ENCODE measurements at regions not wholly inside any gene's neighbourhood (a gene's known extent, or its start where the extent isn't known, plus 50 kb on each side); places are given as distances from the start of the nearest gene placed in this dataset.
"Not testable (repeated sequence)": the region's sequence is repeated elsewhere in the genome, so short reads cannot be mapped to it uniquely, and the experiment has no call there.

DNA sequence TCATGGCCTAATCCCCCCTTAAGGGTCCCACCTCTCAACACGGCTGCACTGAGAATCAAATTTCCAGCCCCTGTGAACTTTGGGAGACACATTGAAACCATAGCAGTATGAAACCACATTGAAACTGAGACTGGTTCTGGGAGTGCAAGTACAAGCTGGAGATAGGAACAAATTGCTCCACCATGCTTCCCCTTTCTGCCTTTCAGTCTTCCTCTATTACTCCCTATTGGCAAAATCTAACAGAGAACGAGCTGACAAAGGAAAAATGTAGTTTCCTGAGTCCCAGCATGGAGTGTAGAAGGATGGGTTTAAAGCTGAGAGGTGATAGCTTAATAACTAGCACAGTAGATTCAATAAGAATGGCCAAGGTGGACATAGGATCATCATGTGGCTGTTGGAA is 161.7 kb upstream of the RPL34 start:
- TF ChIP-seq POLR2A (IDR thresholded peaks at IDR 0.05; ENCODE audit: low read depth, low read length) = no peak
- DNase-seq (ENCODE audit: insufficient read length, low spot score) (no peak), FAIRE-seq (no peak)

GRCh38 chr4:108454227-108454626 is 166.1 kb upstream of the RPL34 start:
- FAIRE-seq (no peak), DNase-seq (ENCODE audit: insufficient read length, low spot score) (no peak)
- no peak for TF ChIP-seq POLR2A (IDR thresholded peaks at IDR 0.05; ENCODE audit: low read depth, low read length)

DNA sequence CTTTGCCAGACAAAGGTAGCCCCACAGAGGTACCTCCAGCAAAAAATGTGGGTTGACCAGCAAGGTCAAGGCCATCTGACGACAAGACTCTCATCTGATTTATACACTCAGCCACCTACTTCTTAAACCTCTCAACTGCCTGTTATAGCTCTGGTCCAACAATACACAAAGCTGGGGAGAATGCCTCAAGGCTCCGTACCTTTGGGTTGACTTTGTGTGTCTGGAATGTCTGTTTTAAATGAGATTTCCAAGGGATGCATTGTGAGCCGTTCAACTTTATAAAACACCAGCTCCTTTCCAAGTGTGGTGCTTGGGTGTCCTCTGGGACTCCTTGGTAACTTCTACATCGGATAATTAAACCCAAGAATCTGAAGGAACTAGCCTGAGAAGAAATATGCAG is 167.0 kb upstream of the RPL34 start:
- DNase-seq (ENCODE audit: insufficient read length, low spot score) (no peak), FAIRE-seq (no peak)
- no peak for TF ChIP-seq POLR2A (IDR thresholded peaks at IDR 0.05; ENCODE audit: low read depth, low read length)

- no peak for TF ChIP-seq POLR2A (IDR thresholded peaks at IDR 0.05; ENCODE audit: low read depth, low read length)
- no peak for DNase-seq (ENCODE audit: insufficient read length, low spot score)
- no peak for FAIRE-seq
Measured at GRCh38 chr4:108450236-108450898, 170.0 kb upstream of the RPL34 start.

- FAIRE-seq (no peak), DNase-seq (ENCODE audit: insufficient read length, low spot score) (no peak)
- TF ChIP-seq POLR2A (IDR thresholded peaks at IDR 0.05; ENCODE audit: low read depth, low read length) = no peak
Measured at GRCh38 chr4:108449129-108449528, 171.2 kb upstream of the RPL34 start.

GRCh38 chr4:108446556-108446955 is 173.8 kb upstream of the RPL34 start:
- no peak for TF ChIP-seq POLR2A (IDR thresholded peaks at IDR 0.05; ENCODE audit: low read depth, low read length)
- DNase-seq (ENCODE audit: insufficient read length, low spot score) (no peak), FAIRE-seq (no peak)

DNA sequence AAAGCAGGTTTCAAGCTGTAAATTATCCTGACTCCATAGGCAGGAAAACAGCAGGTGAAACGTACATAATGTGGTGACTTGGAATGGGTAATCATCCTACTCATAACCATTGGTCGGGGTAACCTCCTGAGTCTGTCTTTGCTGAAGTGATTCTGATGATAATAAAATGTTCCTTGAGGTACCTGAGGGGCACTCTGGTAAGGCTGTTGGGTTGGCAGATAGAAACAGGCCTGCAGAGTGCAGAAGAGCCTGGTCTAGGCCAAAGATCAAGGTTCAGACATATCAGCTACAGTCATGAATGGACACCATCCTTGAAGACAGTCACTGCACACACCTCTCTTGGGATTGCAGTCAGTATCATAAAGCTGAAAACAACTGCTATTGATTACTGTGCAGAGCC is 174.7 kb upstream of the RPL34 start:
- no peak for FAIRE-seq
- DNase-seq (ENCODE audit: insufficient read length, low spot score) = no peak

GRCh38 chr4:108443585-108443984 is 176.8 kb upstream of the RPL34 start:
- DNase-seq (ENCODE audit: insufficient read length, low spot score) (no peak), FAIRE-seq (no peak)
- TF ChIP-seq POLR2A (IDR thresholded peaks at IDR 0.05; ENCODE audit: low read depth, low read length) = no peak

More for the DNA sequence above, 174.7 kb upstream of the RPL34 start:
- TF ChIP-seq POLR2A (IDR thresholded peaks at IDR 0.05; ENCODE audit: low read depth, low read length) = no peak

DNA sequence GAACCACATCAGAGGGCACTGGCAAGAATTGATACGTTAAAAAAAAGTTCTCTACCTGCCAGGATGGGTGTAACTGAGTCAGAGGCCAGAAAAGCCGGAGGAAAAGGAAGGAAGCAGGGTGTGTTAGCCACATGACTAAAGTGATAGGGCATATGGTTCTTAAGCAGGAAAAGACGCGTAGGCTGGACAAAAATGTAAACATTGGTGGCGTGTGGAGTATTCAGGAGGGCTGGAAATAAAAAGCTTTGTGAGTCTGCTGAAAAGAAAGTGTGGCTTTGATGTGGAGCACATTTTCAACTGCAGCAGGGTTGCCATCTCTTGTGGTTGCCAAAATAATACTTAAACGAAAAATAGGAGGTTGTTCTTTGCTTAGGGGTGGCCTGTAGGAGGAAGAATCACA is 186.5 kb upstream of the RPL34 start:
- FAIRE-seq (no peak), DNase-seq (ENCODE audit: insufficient read length, low spot score) (no peak)
- TF ChIP-seq POLR2A (IDR thresholded peaks at IDR 0.05; ENCODE audit: low read depth, low read length) = no peak

DNA sequence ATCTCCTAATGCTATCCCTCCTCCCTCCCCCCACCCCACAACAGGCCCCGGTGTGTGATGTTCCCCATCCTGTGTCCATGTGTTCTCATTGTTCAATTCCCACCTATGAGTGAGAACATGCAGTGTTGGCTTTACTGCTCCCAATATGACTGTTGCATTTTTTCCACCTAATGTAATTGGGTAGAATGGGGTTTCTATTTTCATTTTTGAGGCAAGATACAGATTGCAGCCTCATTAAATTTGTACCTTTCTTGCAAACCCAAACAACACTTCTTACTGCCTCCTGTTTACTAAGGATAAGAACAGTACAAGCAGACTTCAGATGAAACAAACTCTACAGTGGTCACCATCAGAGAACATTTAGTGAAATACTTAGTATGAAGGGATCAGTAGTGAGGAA is 187.0 kb upstream of the RPL34 start:
- DNase-seq (ENCODE audit: insufficient read length, low spot score) = not testable (repeated sequence)

DNA sequence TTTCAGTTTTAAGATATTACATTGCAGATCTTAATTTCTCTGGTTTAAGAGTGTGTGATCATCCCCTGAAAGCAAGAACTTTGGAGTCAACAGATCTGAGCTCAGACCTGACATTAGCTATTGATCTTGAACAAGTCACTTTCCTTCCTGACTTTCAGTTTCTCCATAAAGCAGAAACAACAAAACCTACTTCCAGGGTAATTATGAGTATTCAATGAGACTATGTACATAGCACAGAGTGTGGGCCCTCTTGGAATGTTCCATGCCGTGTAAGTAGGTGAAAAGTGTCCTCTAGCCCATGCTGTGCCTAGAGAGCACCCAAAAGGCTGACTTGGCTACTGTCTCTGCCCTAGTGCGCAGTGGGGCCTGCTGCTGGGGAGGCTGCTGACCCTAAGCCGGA is 188.0 kb upstream of the RPL34 start:
- no peak for TF ChIP-seq POLR2A (IDR thresholded peaks at IDR 0.05; ENCODE audit: low read depth, low read length)
- FAIRE-seq = no peak
- no peak for DNase-seq (ENCODE audit: insufficient read length, low spot score)

More for the DNA sequence above, 187.0 kb upstream of the RPL34 start:
- not testable (repeated sequence) for FAIRE-seq

GRCh38 chr4:108431986-108432385 is 188.4 kb upstream of the RPL34 start:
- DNase-seq (ENCODE audit: insufficient read length, low spot score) = no peak
- FAIRE-seq = no peak
- TF ChIP-seq POLR2A (IDR thresholded peaks at IDR 0.05; ENCODE audit: low read depth, low read length) = no peak

- DNase-seq (ENCODE audit: insufficient read length, low spot score) (no peak), FAIRE-seq (no peak)
- no peak for TF ChIP-seq POLR2A (IDR thresholded peaks at IDR 0.05; ENCODE audit: low read depth, low read length)
Measured at GRCh38 chr4:108430921-108431320, 189.5 kb upstream of the RPL34 start.

- FAIRE-seq = no peak
- no peak for TF ChIP-seq POLR2A (IDR thresholded peaks at IDR 0.05; ENCODE audit: low read depth, low read length)
- DNase-seq (ENCODE audit: insufficient read length, low spot score) = no peak
Measured at GRCh38 chr4:108429662-108430061, 190.7 kb upstream of the RPL34 start.

GRCh38 chr4:108428923-108429322 is 191.5 kb upstream of the RPL34 start:
- no peak for TF ChIP-seq POLR2A (IDR thresholded peaks at IDR 0.05; ENCODE audit: low read depth, low read length)
- FAIRE-seq (no peak), DNase-seq (ENCODE audit: insufficient read length, low spot score) (no peak)

All from H54 (cell line).